OCI-M1 (cell line): ENCODE measurements at regions not wholly inside any gene's neighbourhood (a gene's known extent, or its start where the extent isn't known, plus 50 kb on each side); places are given as distances from the start of the nearest gene placed in this dataset.
A peak's percentile ranks its signal among the peaks of the same experiment; 100 is the strongest.

ENCODE experiments used
- DNase-seq: peaks from one replicate; lab custom pipeline; 2025; lab: John Stamatoyannopoulos, UW

DNA sequence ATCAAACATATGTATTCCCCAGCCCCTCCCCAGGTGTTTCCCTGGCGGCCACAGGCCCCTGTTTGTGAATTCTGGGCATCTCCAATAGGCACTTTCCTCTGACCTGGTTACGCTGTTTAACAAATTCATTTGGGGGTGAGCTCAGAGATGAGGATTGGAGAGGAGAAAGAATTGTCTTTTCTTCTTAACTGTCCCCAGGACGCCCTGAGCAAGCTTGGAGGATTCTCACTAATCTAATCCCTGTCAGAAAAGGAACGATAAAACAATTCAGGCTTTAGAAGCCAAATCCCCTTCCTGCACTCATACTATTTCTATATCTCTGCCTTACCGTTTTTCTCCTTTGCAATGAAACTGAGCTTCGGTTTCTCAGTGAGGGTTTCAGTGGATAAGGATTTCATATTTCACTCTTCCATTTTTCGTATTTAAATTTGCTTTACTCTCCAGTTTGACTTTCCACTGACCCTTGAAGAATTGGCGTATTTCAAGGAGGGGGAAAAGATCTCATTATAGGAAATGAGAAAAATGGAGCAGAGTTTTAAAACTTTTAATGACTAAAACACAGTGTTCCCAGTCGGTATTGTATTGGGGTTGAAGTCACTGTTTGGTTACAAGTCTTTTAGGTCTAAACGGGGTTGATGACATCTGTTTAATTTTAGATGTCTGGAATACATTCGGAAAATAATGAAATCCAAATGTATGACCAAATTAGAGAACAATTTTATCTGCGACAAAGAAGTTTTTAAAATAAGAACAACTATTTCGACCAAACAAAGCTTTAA, 180.1 kb downstream of the MACROH2A1 start:
- no peak for DNase-seq

DNA sequence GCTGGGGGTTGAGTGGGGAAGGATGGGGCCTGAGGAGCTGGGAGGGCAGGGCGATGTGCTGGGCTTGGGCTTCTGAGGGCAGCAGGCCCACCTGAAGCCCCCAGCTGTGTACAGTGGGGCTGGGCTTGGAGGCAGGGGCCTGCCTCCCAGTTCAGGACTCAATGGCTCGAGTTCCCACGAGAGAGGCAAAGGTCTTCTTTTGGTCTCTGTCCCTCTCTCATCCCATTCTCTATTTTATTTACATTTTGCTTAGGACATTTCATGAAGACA, 180.6 kb downstream of the MACROH2A1 start:
- DNase-seq = no peak

DNA sequence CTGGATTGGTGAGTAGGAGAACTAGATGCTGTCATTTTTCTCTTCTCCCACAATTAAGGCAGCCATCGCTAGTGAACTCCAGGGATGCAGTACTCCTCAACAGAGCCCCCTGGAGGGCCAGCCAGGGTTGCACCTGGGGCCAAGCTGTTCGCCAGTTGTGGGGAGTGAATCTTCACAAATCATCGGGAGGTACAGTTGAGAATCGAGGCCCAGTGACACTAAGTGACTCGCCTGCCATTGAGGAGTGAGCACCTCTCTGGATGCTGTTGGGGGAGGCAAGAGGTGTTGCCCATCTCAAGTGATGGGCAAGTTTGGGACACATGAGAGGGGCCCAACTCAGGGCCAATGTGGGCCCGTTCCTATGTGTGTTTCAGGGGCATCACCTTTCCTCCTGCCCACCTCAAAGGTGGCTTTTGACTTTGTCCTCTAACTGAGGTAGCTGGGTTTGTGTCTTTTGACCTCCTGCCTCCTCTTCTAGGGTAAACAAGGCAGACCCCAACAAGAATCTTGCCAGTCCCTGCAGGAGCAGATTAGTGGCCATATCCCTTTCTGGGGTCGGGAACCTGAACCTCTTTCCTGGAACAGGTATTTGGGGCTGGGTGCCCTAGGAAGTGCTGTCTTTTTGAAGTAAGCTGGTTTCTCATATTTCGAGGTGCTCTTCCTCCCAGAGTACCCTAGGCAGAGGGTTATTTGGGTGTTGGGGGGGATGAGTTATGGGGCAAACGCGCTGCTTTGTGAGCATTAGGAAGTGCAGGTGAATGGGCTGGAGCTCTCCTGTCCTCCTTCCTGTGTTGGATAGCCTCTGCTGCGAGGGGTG, 181.2 kb downstream of the MACROH2A1 start:
- peak; percentile 6 for DNase-seq

DNA sequence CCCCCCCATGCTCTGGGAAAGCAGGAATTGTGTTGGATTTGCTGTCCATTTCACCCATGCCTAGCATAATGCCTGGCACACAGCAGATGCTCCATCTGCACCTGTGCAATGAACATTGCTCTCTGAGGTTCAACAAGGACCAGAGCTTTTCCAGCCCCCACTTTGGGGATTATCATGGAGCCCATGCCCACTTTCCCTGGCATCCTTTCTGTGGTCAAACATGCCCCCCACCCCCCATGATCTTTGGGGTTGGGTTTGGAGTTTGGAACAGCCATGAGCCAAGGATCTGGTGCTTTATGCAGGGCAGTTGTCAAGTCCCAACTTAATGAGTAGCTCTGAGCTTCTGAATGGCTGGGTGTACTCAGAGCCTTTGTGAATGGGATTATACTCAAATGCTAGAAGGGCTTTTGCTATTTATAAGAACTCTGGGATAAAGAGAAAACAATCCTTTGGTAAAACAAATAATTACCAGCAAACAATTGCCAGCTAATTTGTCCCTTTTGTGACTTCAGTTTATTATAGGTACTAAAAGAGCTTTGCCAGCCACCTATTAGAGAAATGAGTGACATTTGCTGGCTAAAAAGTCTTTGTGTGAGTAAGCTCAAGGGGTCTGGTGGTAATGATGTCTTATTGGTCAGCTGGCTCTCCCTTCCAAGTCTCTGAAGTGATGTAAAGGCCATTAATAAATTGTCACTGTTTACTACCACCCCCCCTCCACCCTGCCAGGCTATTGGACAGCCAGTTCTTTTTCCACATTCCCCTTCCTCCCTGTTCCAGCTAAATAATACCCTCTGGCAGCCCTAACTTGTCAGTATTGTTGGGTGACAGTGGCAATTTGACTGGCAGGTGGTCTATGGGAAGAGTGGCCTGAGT, 182.3 kb downstream of the MACROH2A1 start:
- DNase-seq = no peak

DNA sequence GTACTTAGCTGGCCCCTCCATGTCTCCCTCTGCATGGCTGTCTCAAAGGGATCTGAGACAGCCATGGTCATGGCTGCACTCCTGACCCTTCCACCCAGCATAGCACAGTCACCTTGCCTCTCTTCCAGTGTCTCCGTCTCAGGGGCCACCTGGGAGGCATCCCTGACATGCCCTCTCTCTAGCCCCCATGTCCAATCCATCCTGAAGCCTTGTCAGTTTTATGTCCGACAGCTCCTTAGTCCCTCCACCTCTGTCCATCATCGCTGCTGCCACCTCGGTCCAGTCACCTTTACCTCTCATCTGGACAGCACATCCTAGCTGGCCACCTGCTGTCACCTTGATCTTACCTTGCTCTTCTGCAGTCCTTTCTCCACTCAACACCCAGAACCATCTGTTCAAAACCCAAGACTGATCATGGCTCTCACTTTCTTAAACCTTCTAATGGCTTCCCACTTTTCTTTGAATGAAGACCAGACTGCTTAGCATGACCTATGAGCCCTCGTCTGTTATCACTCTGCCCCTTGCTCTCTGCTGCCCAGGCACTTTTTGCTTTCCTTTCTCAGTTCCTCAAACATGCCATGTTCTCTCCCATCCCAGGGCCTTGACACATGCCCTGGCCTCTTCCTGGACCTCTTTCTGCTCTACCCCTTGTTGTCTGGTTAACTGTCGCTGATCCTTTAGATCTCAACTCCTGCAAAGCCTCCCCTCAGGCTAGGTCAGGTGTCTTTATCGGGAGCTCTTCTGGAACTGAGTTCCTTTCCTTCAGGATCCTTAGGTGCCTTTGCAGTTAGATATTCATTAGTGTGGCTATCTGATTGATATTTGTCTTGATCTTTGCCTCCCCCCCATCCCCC, 181.8 kb upstream of the PITX1 start:
- DNase-seq = no peak

DNA sequence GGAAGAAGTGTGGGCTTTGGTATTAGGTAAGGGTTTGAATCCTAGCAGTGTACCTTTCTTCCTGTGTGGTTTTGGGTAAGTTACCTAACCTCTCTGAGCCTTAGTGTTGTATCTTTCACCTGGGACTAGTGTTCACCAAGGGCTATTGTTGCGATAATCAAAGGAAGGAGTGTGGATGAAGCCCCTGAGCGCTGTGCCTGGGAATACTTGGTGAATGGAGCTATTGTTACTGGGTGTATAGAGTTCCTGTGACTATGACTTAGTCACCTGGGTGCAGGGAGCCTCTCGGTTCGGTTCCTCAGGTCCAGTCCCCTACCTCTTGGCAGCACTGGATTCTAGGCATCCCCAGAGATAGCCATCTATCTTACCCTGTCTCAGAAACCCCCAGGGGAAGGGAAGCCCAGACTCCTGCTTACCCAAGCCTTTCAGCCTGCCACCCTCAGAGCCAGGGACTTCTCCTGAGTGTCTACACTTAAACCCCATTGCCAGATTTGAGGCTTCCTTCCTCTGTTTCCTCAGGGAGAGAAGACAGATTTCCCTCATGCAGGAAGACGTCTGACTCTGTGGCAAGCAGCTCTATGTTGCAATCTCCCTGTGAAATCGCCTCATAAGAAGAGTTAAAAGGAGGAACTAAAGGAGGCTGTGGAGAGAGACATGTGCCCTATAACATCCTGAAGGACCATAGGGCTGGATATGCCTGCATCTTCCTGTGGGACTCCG, 181.0 kb upstream of the PITX1 start:
- peak; percentile 63 for DNase-seq

DNA sequence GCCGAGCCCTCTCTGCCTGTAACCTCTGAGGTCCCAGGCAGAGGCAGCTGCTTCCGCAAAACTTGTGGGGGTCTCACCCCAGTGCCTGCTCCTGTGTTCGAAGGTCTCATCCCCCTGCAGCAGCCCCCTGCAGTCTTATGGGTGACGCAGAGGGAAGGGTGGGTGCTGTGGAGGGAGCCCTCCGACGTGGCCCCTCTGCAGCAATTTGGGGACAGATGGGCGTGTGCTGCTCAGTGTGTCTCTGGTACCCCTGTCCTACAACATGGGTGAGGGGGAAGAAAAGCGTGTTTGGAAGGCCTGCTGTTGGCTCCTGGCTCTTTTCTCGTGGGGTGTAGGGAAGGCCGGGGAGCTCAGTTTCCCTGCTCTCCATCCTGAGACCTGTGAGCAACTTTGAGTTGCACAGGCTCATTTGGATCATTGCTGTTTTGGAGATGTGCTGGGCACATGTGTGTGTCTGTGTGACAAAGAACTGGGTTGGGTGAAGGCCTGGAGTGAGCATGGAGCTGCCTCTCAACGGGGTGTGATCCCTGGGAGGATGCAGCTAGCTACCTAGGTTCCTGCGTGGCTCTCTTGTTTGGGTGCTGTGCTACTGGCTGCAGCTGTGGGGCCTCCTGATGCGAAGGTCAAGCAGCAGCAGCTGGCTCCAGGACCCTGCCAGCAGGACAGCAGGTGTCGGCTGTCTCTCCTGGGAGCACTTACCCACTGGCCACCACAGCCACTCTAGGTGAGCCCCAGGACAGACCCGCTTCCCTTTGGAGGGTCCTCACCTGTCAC, 179.6 kb upstream of the PITX1 start:
- no peak for DNase-seq

DNA sequence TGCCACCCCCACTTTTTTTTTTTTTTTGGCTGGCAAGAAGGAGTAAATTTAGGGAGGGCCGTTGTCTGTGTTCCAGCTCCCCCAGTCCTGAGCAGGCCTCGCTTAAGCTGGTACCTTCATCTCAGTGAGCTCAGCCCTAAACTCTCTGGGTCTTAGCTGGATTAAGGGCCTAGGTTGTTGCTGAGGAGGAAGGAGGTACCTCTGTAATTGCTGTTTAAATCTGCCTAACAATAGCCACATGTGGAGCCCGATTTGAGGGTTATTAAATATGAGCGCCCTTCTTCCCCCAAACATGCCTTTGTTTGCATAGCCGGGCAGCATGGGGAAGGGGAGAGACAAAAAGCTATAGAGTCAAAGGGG, 179.0 kb upstream of the PITX1 start:
- DNase-seq = no peak

DNA sequence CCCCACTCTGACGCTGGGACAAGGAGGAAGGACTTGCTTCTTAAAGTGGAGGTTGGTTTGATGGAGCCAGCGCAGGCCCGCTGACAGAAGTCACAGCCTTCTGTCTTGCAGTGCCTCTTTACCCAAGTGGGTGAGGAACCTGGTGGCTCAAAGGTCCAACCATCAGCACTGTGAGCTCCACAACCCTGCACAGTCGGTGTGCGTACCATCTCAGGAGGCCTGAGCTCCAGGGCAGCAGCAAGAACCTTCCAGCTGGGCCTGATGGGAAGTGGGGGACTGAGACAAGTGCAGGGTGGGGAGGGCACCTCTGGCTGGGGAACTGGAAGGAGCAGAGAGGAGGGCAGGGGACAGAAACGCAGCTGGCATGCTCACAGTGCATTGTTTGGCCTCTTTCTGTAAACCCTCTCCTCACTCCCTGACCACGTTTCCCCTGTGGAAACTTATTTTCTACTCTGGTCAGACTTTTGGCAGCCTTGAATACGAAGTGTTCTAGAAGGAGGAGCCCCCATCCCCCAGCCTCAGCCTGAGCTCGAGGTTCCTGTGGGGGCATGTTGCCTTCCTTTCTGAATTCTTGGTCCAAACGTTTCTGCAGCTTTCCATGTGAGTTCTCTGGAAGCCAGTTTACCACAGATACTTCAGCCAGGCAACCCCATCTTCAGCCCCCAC, 178.5 kb upstream of the PITX1 start:
- no peak for DNase-seq

DNA sequence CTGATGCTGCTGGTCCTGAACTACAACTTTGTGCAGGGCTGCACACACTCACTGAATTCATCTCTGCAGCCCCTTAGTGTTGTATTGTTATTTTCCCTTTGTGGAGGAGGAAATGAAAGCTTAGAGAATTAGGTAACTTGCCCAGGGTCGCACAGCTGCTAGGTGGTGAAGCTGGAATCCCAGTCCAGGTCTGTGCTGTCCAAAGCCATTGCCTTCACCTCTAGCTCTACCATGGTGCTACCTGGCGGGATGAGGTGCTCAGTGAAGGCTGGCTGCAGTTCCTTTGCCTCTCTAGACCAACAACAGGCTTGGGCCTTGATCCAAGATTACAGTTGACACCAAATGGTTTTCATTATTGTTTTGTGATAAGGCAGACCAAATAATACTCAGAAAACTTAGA, 177.8 kb upstream of the PITX1 start:
- DNase-seq = no peak

DNA sequence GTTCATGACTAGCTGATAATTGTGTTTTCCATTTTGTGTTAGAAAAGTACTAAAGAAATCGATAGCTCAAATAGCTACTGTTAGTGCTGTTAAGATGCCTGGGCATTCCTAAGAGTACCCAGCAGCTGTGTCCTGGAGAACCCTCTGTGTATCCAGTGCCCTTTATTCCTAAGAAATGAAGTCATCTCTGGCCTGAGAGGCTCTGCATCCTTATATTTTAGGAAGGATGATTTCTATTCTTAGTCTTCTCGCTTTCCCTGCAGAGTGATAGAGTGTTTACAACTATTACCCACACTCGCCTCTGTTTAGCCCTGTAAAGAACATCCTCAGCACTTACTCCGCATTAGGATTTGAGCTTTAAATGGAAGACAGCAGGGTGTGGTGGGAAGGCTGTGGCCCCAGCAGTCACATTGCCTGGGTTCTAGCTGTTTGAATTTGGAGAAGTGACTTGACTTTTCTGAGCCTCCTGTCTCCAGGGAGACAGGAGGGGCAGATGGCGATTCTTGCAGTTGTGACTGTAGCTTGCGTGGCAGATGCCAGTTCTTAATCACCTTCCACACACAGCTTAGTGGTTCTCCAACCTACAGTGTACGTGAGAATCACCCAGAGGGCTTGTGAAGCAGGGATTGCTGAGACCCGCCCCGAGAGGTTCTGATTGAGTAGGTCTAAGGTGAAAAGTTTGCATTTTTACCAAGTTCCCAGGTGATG, 177.2 kb upstream of the PITX1 start:
- DNase-seq = no peak

DNA sequence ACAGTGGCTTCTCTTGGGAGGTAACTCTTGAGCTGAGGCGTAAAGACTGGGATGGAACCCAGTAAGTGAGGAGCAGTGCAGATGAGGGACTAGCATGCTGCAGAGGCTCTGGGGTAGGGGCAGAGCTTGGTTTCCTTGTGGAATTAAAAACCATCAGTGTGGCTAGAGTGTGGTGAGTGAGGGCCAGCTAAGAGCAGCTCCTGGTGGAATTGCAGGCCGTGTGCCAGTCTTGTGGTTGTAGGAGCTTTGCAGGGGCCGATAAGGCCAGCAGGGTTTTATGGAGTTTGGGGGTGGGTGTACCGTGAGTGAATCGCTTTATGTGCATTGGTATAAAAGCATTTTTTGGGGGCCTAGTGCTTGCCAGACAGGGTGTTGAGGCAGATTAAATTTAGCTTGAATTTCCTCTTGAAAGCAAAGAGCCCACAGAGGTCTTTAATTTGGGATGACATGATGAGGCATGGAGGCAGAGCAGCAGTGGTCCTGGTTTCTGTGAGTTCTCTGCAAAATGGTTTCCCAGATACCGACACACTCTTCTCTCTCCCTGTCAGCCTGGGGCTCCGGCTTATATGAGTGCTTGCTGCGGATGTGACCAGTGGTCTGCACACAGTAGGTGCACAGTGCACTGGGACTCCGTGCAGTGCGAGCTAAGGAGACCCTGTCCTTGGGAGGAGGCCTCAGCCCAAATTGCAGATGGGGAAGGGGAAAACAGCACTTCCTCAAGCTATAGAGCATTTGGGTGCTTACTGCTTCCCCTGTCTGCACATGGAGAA, 176.4 kb upstream of the PITX1 start:
- peak; percentile 26 for DNase-seq

DNA sequence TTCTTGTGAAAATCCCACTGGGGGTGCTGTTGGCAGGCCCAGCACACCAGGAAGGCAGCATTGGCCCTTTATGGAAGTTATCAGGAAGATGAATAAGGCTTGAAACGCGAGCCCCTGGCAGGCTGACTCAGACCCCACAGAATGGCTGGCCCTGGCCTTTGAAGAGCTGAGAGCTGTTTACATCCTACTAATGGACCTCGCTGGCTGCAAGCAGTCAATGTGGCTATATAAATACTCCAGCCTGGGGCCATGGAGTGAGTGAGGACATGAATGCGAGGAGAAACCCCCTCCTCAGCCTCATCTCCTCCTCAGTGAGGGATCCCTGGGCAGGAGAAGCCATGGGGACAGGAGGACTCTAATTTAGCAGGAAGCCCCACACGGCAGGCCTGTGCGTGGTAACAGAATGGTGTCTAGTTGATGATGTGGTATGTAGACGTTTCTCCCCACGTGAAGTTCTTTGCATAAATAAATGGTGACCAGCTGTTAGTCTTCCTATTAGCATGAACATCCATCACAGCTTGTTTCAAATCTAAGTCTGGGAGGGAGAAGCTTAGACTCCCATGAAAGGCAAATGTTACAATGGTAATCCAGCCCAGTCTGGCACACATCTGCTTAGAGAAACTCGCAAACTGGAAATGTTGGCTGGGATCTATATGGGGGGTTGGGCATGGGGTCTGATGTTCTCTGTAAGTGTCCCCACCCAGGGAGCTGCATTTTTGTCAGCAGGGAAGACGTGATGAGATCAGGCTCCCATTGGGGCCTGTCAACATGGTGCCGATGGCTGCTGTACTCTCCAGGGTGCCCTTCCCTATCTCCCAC, 175.1 kb upstream of the PITX1 start:
- DNase-seq = no peak

DNA sequence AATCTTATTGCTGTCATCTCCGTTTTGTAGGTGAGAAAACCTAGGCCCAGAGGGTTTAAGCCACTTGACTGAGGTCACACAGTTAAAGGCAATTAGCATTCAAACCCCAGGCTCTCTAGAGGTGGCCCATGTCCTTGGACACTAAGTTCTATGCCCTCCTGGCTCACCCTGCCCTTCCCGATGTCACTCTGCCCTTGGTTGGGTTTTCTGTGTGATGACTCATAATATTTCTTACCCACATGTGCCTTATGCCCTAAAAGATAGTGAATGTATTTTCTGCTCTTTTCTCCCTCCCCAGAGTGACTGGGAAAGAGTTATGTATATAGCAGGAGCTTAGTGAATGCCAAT, 174.5 kb upstream of the PITX1 start:
- peak; percentile 38 for DNase-seq

DNA sequence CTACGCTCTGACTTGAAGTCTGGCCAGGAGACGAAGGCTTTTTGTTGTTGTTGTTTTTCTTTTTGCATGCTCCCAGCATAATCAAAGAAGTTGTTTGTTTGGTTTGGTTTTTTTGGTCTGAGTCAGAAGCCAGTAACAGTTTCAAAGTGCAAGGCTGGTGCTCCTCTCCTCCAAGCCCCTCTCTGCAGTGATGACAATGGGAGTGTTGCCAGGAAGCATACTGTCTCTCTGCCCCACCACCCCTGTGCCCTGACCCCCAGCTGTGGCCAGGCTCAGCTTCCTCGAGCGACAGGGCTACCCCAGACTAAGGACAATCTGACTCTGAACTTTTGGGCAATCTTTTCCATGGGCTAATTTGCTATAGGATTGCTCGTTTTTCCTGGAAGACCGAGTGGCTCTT, 173.8 kb upstream of the PITX1 start:
- no peak for DNase-seq

DNA sequence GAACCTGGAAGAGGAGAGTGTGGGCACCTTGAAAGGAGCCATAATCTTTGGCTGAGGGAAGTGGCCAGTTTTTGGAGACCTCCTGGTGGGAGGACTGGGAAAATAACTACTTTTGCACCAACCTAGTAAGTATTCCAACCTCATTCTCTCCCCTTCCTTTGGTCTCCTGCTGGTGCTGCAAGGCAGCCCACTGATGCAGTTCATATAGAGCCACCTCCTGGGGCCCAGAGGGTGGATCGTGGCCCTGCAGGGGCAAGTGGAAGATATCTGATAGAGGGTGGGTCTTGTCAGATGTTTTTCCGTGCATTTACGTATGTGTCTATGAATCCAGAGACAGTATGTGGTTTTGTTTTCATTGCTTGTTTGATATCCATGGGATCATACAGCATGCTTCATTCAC, 172.8 kb upstream of the PITX1 start:
- DNase-seq = no peak

DNA sequence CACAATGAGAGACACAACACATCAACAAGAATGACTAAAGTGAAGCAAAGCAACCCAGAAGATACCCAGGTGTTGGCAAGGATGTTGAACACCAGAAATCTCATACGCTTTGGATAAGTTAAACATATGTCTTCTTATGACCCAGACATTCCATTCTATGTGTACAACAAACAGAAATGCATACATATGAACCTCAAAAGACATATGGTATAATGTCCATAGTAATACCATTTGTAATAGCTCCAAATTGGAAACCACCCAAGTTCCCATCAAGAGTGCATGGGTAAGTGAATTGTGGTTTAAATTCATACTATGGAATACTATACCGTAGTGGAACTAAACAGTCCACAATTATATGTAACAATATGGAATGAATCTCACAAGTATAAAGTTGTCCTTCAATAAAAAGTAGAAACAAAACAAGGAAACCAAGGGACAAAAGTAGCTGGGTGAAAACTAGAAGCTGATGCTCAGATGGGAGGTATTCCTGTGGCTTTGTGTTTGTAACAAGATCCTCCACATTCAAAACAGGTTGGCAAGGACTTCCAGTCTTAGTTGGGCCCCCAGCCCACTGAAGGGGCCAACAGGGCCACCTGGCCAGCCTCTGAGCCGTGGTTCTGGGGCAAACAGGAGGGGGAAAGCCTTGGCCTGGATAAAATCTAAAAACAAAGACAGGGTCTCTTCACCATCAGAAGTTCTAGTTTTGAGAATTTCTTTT, 171.8 kb upstream of the PITX1 start:
- no peak for DNase-seq
